ENCODE measurements at regions not wholly inside any gene's neighbourhood (a gene's known extent, or its start where the extent isn't known, plus 50 kb on each side); places are given as distances from the start of the nearest gene placed in this dataset.

DNA sequence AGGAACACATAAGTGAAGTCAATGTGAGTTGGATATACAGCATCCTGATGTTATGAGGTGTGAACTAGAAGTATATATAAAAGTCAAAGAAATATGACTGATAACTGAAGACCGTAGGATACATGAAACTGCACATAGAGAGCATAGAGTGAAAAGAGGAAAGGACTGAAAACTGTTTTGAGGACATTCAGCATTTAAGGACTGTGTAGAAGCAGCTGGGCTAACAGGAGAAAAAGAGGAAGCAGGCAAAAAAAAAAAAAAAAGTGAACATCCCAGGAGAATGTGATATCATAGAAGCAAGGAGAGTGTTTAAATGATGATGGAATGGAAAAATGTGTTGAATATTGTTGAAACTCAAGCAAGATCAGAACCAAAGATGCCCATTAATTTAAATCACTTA is 363.5 kb downstream of the PCDH20 start:
- DNase-seq (ENCODE audit: extremely low spot score, insufficient read length, low read depth) (no peak), FAIRE-seq (no peak)

- DNase-seq (ENCODE audit: extremely low spot score, insufficient read length, low read depth) (no peak), FAIRE-seq (no peak)
Observed at GRCh38 chr13:61045251-61045650, 370.4 kb downstream of the PCDH20 start.

GRCh38 chr13:61040181-61040580 is 375.5 kb downstream of the PCDH20 start:
- no peak for DNase-seq (ENCODE audit: extremely low spot score, insufficient read length, low read depth)
- no peak for FAIRE-seq

- DNase-seq (ENCODE audit: extremely low spot score, insufficient read length, low read depth), result no peak
- FAIRE-seq, result no peak
Observed at GRCh38 chr13:61039302-61039701, 376.3 kb downstream of the PCDH20 start.

GRCh38 chr13:61036715-61037114 is 378.9 kb downstream of the PCDH20 start:
- no peak for DNase-seq (ENCODE audit: extremely low spot score, insufficient read length, low read depth)
- FAIRE-seq, result no peak

DNA sequence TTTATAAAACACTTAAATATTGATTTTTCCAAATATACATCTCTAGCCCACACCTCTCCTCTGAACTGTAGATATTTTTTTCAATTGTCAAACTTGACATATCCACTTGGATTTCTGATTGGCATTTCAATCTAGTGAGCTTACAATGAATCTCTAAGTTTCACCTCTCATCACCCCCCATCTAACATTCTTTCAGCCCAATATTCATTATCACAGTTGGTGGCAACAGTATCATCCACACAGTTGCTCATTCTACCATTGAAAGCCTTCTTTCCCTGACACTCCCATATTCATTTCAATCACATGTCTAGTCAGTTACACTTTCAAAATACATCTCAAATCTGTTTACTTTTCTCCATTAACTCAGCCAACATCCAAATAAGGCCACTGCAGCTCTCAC is 385.2 kb downstream of the PCDH20 start:
- FAIRE-seq, result no peak

GRCh38 chr13:61029064-61029463 is 386.6 kb downstream of the PCDH20 start:
- FAIRE-seq, result no peak
- DNase-seq (ENCODE audit: extremely low spot score, insufficient read length, low read depth), result no peak

More for the DNA sequence above, 385.2 kb downstream of the PCDH20 start:
- DNase-seq (ENCODE audit: extremely low spot score, insufficient read length, low read depth), result no peak

- no peak for DNase-seq (ENCODE audit: extremely low spot score, insufficient read length, low read depth)
- FAIRE-seq, result no peak
Observed at GRCh38 chr13:61024046-61024445, 391.6 kb downstream of the PCDH20 start.

DNA sequence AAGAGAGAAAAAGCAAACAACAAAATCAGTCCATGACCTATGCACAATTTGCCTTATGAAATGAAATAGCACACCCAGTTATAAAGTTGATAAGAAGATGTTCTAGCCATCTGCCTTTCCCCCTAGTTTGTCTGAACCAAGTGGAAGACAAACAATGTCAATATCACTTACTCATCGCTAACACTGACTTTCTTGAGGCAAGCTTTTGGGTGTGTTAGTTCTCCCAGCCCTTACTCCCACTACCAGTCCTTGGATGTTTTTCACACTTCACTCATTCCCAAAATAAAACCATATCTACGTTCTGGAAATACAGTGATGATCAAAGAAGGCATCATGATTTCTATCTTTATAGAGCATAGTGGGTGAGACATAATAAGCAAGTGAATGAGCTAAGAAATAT is 393.8 kb downstream of the PCDH20 start:
- FAIRE-seq (no peak), DNase-seq (ENCODE audit: extremely low spot score, insufficient read length, low read depth) (no peak)

DNA sequence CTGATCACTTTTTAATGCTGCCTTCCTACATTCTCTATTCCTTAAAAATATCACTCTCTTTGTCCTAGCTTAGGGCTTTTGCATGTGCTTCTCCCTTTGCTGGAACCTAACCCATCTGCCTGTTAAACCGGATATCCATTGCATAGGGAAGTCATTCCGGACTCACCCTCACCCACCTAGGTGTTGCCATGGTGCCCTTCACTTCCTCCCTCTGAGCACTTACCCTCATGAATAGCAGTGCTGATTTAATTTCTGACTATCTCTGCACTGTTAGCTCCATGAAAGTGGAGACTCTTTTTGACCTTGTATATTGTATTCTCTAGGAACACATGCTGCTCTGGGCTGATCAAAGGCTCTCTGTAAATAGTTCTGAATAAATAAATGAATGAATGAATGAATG is 401.9 kb downstream of the PCDH20 start:
- no peak for DNase-seq (ENCODE audit: extremely low spot score, insufficient read length, low read depth)
- no peak for FAIRE-seq

GRCh38 chr13:61010358-61010757 is 405.3 kb downstream of the PCDH20 start:
- DNase-seq (ENCODE audit: extremely low spot score, insufficient read length, low read depth), result no peak
- no peak for FAIRE-seq

DNA sequence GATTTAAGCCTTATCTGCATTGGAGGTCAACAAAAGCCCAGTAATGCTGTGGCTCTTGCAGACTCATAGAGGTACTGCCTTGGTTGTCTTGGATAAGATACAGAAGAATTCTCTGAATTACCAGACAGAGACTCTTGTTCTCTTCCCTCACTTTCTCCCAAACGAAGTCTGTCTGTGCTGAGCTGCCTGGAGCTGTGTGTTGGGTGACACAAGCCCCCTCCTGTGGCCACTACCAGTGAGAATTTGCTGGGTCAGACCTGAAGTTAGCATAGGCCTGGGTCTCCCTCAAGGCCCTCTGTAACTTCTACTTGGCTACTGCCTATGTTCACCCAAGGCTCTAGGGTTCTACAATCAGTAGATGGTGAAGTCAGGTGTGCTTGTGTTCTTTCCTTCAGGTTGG is 413.0 kb downstream of the PCDH20 start:
- DNase-seq (ENCODE audit: extremely low spot score, insufficient read length, low read depth) (no peak), FAIRE-seq (no peak)

- no peak for FAIRE-seq
- DNase-seq (ENCODE audit: extremely low spot score, insufficient read length, low read depth), result no peak
Observed at GRCh38 chr13:60990032-60990733, 425.5 kb downstream of the PCDH20 start.

- DNase-seq (ENCODE audit: extremely low spot score, insufficient read length, low read depth) (no peak), FAIRE-seq (no peak)
Observed at GRCh38 chr13:60986301-60986700, 429.3 kb downstream of the PCDH20 start.

DNA sequence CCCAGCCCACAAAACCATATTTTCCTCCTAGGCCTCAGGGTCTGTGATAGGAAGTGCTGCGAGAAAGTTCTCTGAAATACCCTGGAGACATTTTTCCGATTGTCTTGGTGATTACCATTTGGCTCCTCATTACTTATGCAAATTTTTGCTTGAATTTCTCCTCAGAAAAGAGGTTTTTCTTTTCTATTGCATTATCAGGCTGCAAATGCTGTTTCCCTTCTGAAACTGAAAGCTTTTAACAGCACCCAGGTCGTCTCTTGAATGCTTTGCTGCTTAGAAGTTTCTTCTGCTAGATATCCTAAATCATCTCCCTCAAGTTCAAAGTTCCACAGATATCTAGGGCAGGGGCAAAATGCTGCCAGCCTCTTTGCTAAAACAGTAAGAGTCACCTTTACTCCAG is 434.2 kb downstream of the PCDH20 start:
- no peak for DNase-seq (ENCODE audit: extremely low spot score, insufficient read length, low read depth)
- no peak for FAIRE-seq

GRCh38 chr13:60976367-60976766 is 439.3 kb downstream of the PCDH20 start:
- DNase-seq (ENCODE audit: extremely low spot score, insufficient read length, low read depth), result no peak

GRCh38 chr13:60974296-60974695 is 441.4 kb downstream of the PCDH20 start:
- no peak for FAIRE-seq

More at GRCh38 chr13:60976367-60976766, 439.3 kb downstream of the PCDH20 start:
- no peak for FAIRE-seq

GRCh38 chr13:60973529-60973928 is 442.1 kb downstream of the PCDH20 start:
- DNase-seq (ENCODE audit: extremely low spot score, insufficient read length, low read depth) (no peak), FAIRE-seq (no peak)

More at GRCh38 chr13:60974296-60974695, 441.4 kb downstream of the PCDH20 start:
- DNase-seq (ENCODE audit: extremely low spot score, insufficient read length, low read depth), result no peak

DNA sequence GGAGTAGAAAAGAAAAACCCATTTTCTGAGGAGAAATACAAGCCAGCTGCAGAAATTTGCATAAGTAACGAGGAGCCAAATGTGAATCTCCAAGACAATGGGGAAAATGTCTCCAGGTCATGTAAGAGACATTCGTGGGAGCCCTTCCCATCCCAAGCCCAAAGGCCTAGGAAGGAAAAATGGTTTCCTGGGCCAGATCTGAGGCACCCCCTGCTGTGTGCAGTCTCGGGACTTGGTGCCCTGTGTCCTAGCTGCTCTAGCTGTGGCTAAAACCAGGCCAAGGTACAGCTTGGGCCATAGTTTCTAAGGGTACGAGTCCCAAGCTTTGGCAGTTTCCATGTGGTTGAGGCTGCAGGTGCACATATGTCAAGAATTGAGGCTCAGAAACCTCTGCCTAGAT is 444.9 kb downstream of the PCDH20 start:
- DNase-seq (ENCODE audit: extremely low spot score, insufficient read length, low read depth) (no peak), FAIRE-seq (no peak)

- FAIRE-seq, result no peak
- no peak for DNase-seq (ENCODE audit: extremely low spot score, insufficient read length, low read depth)
Observed at GRCh38 chr13:60969656-60970055, 446.0 kb downstream of the PCDH20 start.

- FAIRE-seq (no peak), DNase-seq (ENCODE audit: extremely low spot score, insufficient read length, low read depth) (no peak)
Observed at GRCh38 chr13:60959427-60959826, 456.2 kb downstream of the PCDH20 start.

GRCh38 chr13:60957816-60958215 is 457.8 kb downstream of the PCDH20 start:
- DNase-seq (ENCODE audit: extremely low spot score, insufficient read length, low read depth), result no peak

More at GRCh38 chr13:60957816-60958215, 457.8 kb downstream of the PCDH20 start:
- no peak for FAIRE-seq

All from GM18507 (cell line).